Liver (tissue), 8 donors: ENCODE measurements at regions not wholly inside any gene's neighbourhood (a gene's known extent, or its start where the extent isn't known, plus 50 kb on each side); places are given as distances from the start of the nearest gene placed in this dataset.

Source experiments
- DNase-seq: peaks from one replicate; pipeline ENCODE4 v3.0.0-alpha.2; 2017; ENCODE audit warnings: low spot score
- H3K27ac ChIP-seq, 2 donors: one replicate each; pipeline ENCODE4 v1.7.0; 2013; ENCODE audit warnings: inconsistent platforms in 2 of 2, low read length in 2 of 2, control low read depth in 1 of 2, low read depth in 1 of 2, mild to moderate bottlenecking in 1 of 2
- H3K27me3 ChIP-seq, 4 donors: one replicate each; pipeline versions ENCODE4 v1.6.1 to v1.7.0; 2013; ENCODE audit warnings: low read length in 3 of 4, inconsistent platforms in 1 of 4, mild to moderate bottlenecking in 1 of 4, moderate library complexity in 1 of 4; ENCODE audit not compliant: control insufficient read depth in 4 of 4, insufficient read depth in 4 of 4
- H3K36me3 ChIP-seq, 4 donors: one replicate each; pipeline versions ENCODE4 v1.6.1 to v1.7.0; 2013; ENCODE audit warnings: low read length in 3 of 4, mild to moderate bottlenecking in 3 of 4, low read depth in 1 of 4, moderate library complexity in 1 of 4; ENCODE audit not compliant: control insufficient read depth in 4 of 4, insufficient read depth in 3 of 4
- H3K4me1 ChIP-seq, 4 donors: one replicate each; pipeline versions ENCODE4 v1.6.1 to v1.7.0; 2013; ENCODE audit warnings: low read length in 3 of 4, mild to moderate bottlenecking in 3 of 4, moderate library complexity in 1 of 4; ENCODE audit not compliant: control insufficient read depth in 4 of 4, insufficient read depth in 4 of 4
- H3K4me3 ChIP-seq, 3 donors: one replicate each; pipeline versions ENCODE4 v1.6.1 to v1.7.0; 2013; ENCODE audit warnings: low read length in 3 of 3, control low read depth in 1 of 3, low read depth in 1 of 3, mild to moderate bottlenecking in 1 of 3
- H3K9ac ChIP-seq, 2 donors: one replicate each; pipeline ENCODE4 v1.7.0; 2013; ENCODE audit warnings: low read length in 2 of 2, mild to moderate bottlenecking in 2 of 2, moderate library complexity in 2 of 2, control low read depth in 1 of 2, low read depth in 1 of 2
- H3K9me3 ChIP-seq, 4 donors: one replicate each; pipeline versions ENCODE4 v1.6.1 to v1.7.0; 2013; ENCODE audit warnings: low read length in 3 of 4; ENCODE audit not compliant: control insufficient read depth in 4 of 4
- EGR1 ChIP-seq, 2 donors: IDR thresholded peaks; 2 replicates each; pipeline ENCODE4 v1.6.1; 2016 to 2018; ENCODE audit warnings: antibody characterized with exemption in 2 of 2, low read depth in 2 of 2
- FOXA1 ChIP-seq: IDR thresholded peaks from 2 replicates; pipeline ENCODE4 v1.6.1; 2016; ENCODE audit warnings: antibody characterized with exemption
- FOXA2 ChIP-seq: IDR thresholded peaks from 2 replicates; pipeline ENCODE4 v1.6.1; 2016; ENCODE audit warnings: antibody characterized with exemption
- HNF4A ChIP-seq, 2 donors: conservative IDR thresholded peaks; 2 replicates each; pipeline ENCODE4 v1.6.1; 2016; ENCODE audit warnings: antibody characterized with exemption in 2 of 2, mild to moderate bottlenecking in 2 of 2
- HNF4G ChIP-seq: IDR thresholded peaks from 2 replicates; pipeline ENCODE4 v1.6.1; 2016; ENCODE audit warnings: antibody characterized with exemption
- JUND ChIP-seq, 2 donors: IDR thresholded peaks; 2 replicates each; pipeline ENCODE4 v1.6.1; 2016; ENCODE audit warnings: antibody characterized with exemption in 2 of 2
- NR2F2 ChIP-seq: IDR thresholded peaks from 2 replicates; pipeline ENCODE4 v1.6.1; 2016; ENCODE audit warnings: antibody characterized with exemption
- RAD21 ChIP-seq, 2 donors: IDR thresholded peaks; 2 replicates each; pipeline ENCODE4 v1.6.1; 2016; ENCODE audit warnings: antibody characterized with exemption in 2 of 2, mild to moderate bottlenecking in 2 of 2
- RXRA ChIP-seq, 2 donors: IDR thresholded peaks; 2 replicates each; pipeline ENCODE4 v1.6.1; 2017 to 2018; ENCODE audit warnings: antibody characterized with exemption in 2 of 2, mild to moderate bottlenecking in 1 of 2
- SP1 ChIP-seq: IDR thresholded peaks from 2 replicates; pipeline ENCODE4 v1.6.1; 2018; ENCODE audit warnings: antibody characterized with exemption, mild to moderate bottlenecking
- TAF1 ChIP-seq: conservative IDR thresholded peaks from 2 replicates; pipeline ENCODE4 v1.6.1; 2016; ENCODE audit warnings: antibody characterized with exemption, mild to moderate bottlenecking
- YY1 ChIP-seq: IDR thresholded peaks from 2 replicates; pipeline ENCODE4 v1.6.1; 2016; ENCODE audit warnings: antibody characterized with exemption, mild to moderate bottlenecking
- WGBS: extraction: QIAGEN DNeasy Blood & Tissue Kit; methylation state at CpG from one replicate; pipeline ENCODE4 v1.1.7; 2013; 5-methylcytosine and 5-hydroxymethylcytosine counted together
- TF ChIP-seq, protein P1 (sequence below): fragments of 150-350 bp; IDR thresholded peaks from 2 replicates; pipeline ENCODE4 v1.5.1; 2017; ENCODE audit warnings: improper control_type of control experiment, low read depth, low read length; ENCODE audit not compliant: missing input control
- TF ChIP-seq, protein P2 (sequence below): IDR thresholded peaks from 2 replicates; pipeline ENCODE4 v1.6.1; 2016; ENCODE audit warnings: antibody characterized with exemption
- TF ChIP-seq, protein P3 (sequence below): IDR thresholded peaks from 2 replicates; pipeline ENCODE4 v1.6.1; 2016; ENCODE audit warnings: antibody characterized with exemption
- TF ChIP-seq, protein P4 (sequence below): IDR thresholded peaks from 2 replicates; pipeline ENCODE4 v1.6.1; 2016; ENCODE audit warnings: antibody characterized with exemption, mild to moderate bottlenecking
- donor health status: healthy.
- donor health status: healthy.
- donor health status: healthy.
- donor health status: healthy.
- donor health status: healthy.

DNA sequence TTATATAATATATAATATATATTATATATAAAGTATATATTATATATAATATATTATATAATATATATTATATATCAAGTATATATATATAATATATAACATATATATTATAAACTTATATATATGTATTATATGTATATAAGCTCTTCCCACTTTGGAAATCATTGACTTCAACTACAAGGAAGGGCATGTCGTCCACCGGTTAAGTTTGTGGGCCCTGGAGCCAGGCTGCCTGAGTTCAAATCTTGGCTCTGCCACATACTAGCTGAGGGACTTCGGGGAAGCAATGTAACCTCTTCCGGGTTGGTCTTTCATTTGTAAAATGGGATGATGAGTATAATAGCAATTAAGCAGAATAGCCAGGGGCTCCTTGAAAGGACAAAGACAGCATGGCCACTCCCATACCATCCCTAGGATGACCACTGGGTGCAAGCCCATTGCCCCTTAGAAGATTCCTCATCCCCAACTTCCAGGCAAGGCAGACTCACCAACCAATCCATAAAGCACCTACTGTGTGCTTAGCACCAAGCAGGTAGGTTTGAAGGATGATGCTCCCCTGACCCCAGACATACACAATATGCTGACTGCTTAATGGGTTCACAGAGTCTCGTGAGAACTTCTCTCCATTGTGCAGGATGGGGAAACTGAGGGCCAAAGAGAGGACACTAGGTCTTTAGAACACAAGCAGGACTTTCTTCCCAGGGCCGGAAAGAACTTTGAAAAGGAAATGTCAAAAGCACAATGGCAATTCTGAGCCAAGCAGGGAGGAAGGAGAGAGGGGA lies 163.2 kb downstream of the MRPL14 start (continued):
- TF ChIP-seq, protein P1, sequence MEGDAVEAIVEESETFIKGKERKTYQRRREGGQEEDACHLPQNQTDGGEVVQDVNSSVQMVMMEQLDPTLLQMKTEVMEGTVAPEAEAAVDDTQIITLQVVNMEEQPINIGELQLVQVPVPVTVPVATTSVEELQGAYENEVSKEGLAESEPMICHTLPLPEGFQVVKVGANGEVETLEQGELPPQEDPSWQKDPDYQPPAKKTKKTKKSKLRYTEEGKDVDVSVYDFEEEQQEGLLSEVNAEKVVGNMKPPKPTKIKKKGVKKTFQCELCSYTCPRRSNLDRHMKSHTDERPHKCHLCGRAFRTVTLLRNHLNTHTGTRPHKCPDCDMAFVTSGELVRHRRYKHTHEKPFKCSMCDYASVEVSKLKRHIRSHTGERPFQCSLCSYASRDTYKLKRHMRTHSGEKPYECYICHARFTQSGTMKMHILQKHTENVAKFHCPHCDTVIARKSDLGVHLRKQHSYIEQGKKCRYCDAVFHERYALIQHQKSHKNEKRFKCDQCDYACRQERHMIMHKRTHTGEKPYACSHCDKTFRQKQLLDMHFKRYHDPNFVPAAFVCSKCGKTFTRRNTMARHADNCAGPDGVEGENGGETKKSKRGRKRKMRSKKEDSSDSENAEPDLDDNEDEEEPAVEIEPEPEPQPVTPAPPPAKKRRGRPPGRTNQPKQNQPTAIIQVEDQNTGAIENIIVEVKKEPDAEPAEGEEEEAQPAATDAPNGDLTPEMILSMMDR: no peak

DNA sequence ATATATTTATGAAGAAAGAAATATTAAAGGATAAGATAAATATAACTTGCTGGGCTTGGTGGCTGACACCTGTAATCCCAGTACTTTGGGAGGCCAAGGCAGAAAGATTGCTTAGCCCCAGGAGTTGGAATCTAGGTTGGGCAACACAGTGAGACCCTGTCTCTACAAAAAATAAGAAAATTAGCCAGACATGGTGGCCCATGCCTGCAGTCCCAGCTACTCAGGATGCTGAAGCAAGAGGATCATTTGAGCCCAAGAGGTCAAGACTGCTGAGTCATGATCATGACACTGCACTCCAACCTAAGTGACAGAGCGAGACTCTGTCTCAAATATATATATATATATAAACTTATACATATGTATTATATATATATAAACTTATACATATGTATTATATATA lies 164.0 kb downstream of the MRPL14 start:
- Histone ChIP-seq H3K4me1 (peaks cover 0 to 4% (median 3%) of the 10 kb centered on the region in 4 donors), H3K36me3 (no peaks in the 10 kb centered on the region), H3K4me3 (no peak overlapping the region), H3K9ac (no peak overlapping the region), H3K27ac (no peak overlapping the region), H3K27me3 (no peaks in the 10 kb centered on the region), H3K9me3 (no peaks in the 10 kb centered on the region)
- TF ChIP-seq RXRA (IDR thresholded peaks at IDR 0.05): no peak
- TF ChIP-seq HNF4A (conservative IDR thresholded peaks at IDR 0.05): no peak
- no peak for TF ChIP-seq FOXA1
- 96% methylated on average over 1 of the region's 1 CpG for WGBS
- peak; percentile 33 for DNase-seq

- Histone ChIP-seq H3K36me3 (no peaks in the 10 kb centered on the region), H3K27ac (no peak overlapping the region), H3K9ac (no peak overlapping the region), H3K9me3 (no peaks in the 10 kb centered on the region), H3K4me3 (no peak overlapping the region), H3K27me3 (no peaks in the 10 kb centered on the region), H3K4me1 (peaks cover 0 to 4% (median 3%) of the 10 kb centered on the region in 4 donors)
- DNase-seq: peak; percentile 1
- 88% methylated on average over 5 of the region's 5 CpGs for WGBS
- no peak for TF ChIP-seq HNF4G
- TF ChIP-seq SP1: no peak
- no peak for TF ChIP-seq RAD21 (IDR thresholded peaks at IDR 0.05)
- TF ChIP-seq FOXA2: no peak
- TF ChIP-seq RXRA (IDR thresholded peaks at IDR 0.05): no peak
Observed at GRCh38 chr6:43962458-43962857, 164.8 kb downstream of the MRPL14 start.

GRCh38 chr6:43957273-43957672 lies 170.0 kb downstream of the MRPL14 start:
- H3K9me3 ChIP-seq: no peaks in the 10 kb centered on the region
- WGBS: 37% methylated on average over 3 of the region's 3 CpGs
- DNase-seq: no peak
- TF ChIP-seq NR2F2 (no peak), RXRA (IDR thresholded peaks at IDR 0.05) (no peak), HNF4G (no peak), SP1 (no peak), FOXA2 (no peak), HNF4A (conservative IDR thresholded peaks at IDR 0.05) (no peak), JUND (IDR thresholded peaks at IDR 0.05) (no peak), TAF1 (no peak), EGR1 (IDR thresholded peaks at IDR 0.05; ENCODE audit: low read depth in 2 of 2) (no peak), RAD21 (IDR thresholded peaks at IDR 0.05) (no peak), YY1 (no peak)
- TF ChIP-seq, protein P2, sequence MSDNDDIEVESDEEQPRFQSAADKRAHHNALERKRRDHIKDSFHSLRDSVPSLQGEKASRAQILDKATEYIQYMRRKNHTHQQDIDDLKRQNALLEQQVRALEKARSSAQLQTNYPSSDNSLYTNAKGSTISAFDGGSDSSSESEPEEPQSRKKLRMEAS: no peak
- TF ChIP-seq, protein P1: no peak
- TF ChIP-seq, protein P3, sequence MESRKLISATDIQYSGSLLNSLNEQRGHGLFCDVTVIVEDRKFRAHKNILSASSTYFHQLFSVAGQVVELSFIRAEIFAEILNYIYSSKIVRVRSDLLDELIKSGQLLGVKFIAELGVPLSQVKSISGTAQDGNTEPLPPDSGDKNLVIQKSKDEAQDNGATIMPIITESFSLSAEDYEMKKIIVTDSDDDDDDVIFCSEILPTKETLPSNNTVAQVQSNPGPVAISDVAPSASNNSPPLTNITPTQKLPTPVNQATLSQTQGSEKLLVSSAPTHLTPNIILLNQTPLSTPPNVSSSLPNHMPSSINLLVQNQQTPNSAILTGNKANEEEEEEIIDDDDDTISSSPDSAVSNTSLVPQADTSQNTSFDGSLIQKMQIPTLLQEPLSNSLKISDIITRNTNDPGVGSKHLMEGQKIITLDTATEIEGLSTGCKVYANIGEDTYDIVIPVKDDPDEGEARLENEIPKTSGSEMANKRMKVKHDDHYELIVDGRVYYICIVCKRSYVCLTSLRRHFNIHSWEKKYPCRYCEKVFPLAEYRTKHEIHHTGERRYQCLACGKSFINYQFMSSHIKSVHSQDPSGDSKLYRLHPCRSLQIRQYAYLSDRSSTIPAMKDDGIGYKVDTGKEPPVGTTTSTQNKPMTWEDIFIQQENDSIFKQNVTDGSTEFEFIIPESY: no peak
- TF ChIP-seq, protein P4, sequence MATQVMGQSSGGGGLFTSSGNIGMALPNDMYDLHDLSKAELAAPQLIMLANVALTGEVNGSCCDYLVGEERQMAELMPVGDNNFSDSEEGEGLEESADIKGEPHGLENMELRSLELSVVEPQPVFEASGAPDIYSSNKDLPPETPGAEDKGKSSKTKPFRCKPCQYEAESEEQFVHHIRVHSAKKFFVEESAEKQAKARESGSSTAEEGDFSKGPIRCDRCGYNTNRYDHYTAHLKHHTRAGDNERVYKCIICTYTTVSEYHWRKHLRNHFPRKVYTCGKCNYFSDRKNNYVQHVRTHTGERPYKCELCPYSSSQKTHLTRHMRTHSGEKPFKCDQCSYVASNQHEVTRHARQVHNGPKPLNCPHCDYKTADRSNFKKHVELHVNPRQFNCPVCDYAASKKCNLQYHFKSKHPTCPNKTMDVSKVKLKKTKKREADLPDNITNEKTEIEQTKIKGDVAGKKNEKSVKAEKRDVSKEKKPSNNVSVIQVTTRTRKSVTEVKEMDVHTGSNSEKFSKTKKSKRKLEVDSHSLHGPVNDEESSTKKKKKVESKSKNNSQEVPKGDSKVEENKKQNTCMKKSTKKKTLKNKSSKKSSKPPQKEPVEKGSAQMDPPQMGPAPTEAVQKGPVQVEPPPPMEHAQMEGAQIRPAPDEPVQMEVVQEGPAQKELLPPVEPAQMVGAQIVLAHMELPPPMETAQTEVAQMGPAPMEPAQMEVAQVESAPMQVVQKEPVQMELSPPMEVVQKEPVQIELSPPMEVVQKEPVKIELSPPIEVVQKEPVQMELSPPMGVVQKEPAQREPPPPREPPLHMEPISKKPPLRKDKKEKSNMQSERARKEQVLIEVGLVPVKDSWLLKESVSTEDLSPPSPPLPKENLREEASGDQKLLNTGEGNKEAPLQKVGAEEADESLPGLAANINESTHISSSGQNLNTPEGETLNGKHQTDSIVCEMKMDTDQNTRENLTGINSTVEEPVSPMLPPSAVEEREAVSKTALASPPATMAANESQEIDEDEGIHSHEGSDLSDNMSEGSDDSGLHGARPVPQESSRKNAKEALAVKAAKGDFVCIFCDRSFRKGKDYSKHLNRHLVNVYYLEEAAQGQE: no peak

More at GRCh38 chr6:43957273-43957672, 170.0 kb downstream of the MRPL14 start:
- H3K9ac ChIP-seq: no peak overlapping the region
- peaks cover 0 to 12% (median 5%) of the 10 kb centered on the region in 4 donors for H3K4me1 ChIP-seq
- no peak overlapping the region for H3K27ac ChIP-seq
- no peaks in the 10 kb centered on the region for H3K27me3 ChIP-seq
- no peaks in the 10 kb centered on the region for H3K36me3 ChIP-seq
- H3K4me3 ChIP-seq: no peak overlapping the region
